HG02623 (cell line): ENCODE measurements at regions not wholly inside any gene's neighbourhood (a gene's known extent, or its start where the extent isn't known, plus 50 kb on each side); places are given as distances from the start of the nearest gene placed in this dataset.
A peak's percentile ranks its signal among the peaks of the same experiment; 100 is the strongest.
"Not testable (repeated sequence)": the region's sequence is repeated elsewhere in the genome, so short reads cannot be mapped to it uniquely, and the experiment has no call there.

Source experiments
- ATAC-seq: cut with Tn5 transposase; IDR thresholded peaks from one replicate; pipeline ENCODE4 v1.9.1; 2021; ENCODE audit warnings: moderate library complexity; ENCODE audit not compliant: unreplicated experiment

GRCh38 chr3:30457081-30457480, 149.3 kb upstream of the TGFBR2 start:
- ATAC-seq, result no peak

- no peak for ATAC-seq
Observed at GRCh38 chr3:30457726-30458125, 148.7 kb upstream of the TGFBR2 start.

GRCh38 chr3:30458376-30459171, 147.8 kb upstream of the TGFBR2 start:
- ATAC-seq, result no peak

DNA sequence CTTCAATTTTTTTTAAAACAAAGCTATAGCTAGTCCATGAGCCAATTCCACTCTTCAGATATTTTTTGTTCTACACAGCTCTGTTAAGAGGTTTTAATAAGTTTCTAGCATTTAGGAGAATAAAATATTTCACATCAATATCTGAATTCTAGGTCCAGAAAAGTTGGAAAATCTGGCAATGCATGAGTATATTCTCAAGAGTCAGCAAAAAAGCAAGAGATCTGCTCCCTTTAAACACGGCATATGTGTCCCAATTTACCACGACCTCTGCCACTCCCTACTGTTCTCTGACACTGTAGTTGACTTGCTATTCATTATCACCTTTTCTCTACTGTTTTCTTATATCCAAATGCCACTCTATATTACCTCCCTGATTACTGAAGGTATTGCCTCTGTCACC, 145.1 kb upstream of the TGFBR2 start:
- ATAC-seq, result no peak

GRCh38 chr3:30462721-30463470, 143.5 kb upstream of the TGFBR2 start:
- no peak for ATAC-seq

- no peak for ATAC-seq
Observed at GRCh38 chr3:30464381-30464780, 142.0 kb upstream of the TGFBR2 start.

DNA sequence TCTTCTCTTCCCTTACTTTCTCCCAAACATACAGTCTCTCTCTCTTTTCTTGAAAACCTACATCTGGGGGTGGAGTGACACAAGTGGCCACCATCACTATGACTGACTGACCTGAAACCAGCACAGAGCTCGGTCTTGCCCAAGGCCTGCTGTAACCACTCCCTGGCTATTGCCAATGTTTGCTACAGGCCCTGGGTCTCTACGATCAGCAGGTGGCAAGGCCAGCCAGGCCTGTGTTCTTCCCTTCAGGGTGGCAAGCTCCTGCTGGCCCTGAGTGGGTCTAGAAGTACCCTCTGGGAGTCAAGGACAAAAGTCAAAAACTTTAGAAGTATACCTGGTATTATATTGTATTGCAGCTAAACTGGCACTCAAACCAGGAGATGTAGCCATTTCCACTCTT, 140.9 kb upstream of the TGFBR2 start:
- no peak for ATAC-seq

- ATAC-seq, result no peak
Observed at GRCh38 chr3:30467596-30468238, 138.7 kb upstream of the TGFBR2 start.

- ATAC-seq, result no peak
Observed at GRCh38 chr3:30469133-30469532, 137.3 kb upstream of the TGFBR2 start.

GRCh38 chr3:30470496-30470895, 135.9 kb upstream of the TGFBR2 start:
- no peak for ATAC-seq

- no peak for ATAC-seq
Observed at GRCh38 chr3:30471066-30471465, 135.3 kb upstream of the TGFBR2 start.

GRCh38 chr3:30471796-30472489, 134.5 kb upstream of the TGFBR2 start:
- no peak for ATAC-seq

DNA sequence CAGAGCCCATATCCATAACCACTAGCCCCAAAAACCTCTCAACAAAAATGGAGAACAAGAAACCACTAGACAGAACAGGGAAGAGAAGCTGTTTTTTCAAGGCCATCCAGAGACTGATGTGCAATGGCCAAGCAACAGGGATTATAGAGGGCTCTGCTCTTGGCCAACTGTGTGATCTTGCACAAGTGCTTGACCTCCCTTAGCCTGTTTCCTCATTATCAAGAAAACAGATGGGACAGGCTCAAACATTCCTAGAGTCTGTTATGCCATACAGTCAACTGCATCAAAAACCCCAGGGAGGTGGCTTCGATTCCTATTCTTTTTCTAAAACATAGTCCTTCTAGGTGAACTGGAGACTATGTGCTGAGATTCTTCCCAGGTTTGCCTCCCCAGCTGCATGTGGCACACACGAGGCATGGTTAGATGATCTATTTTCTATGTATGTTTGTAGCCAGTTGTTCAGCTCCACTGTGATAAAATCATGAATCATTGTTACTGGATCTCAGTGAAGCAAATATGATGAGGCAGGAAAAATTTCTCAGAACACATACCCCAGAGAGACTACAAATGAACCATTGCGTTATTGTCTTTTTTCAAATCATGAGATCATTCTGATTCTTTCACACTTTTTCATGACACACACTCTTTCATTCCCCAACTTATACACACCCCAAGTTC, 132.9 kb upstream of the TGFBR2 start:
- no peak for ATAC-seq

DNA sequence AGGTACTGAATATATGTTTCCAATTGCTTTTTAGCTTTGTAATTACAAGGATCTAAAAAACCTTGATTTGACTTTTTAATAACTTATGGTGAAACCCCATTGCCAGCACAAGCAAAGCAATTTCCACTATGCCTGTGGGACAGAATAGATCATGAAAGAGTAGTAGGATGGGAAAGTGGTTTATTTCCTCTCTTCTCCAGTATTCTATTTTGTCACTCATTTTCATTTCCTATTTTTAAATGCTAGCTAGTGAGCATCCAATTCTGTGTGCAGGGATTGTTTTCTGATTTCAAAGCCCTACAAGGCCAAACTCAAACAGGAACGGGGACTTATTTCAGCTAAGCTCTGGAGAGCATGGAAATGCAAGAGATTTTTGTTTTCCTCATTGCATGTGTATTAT, 132.0 kb upstream of the TGFBR2 start:
- ATAC-seq, result no peak

GRCh38 chr3:30475038-30475808, 131.2 kb upstream of the TGFBR2 start:
- peak; percentile 88 for ATAC-seq

GRCh38 chr3:30475809-30476178, 130.6 kb upstream of the TGFBR2 start:
- no peak for ATAC-seq

GRCh38 chr3:30476368-30477084, 129.9 kb upstream of the TGFBR2 start:
- ATAC-seq, result no peak

DNA sequence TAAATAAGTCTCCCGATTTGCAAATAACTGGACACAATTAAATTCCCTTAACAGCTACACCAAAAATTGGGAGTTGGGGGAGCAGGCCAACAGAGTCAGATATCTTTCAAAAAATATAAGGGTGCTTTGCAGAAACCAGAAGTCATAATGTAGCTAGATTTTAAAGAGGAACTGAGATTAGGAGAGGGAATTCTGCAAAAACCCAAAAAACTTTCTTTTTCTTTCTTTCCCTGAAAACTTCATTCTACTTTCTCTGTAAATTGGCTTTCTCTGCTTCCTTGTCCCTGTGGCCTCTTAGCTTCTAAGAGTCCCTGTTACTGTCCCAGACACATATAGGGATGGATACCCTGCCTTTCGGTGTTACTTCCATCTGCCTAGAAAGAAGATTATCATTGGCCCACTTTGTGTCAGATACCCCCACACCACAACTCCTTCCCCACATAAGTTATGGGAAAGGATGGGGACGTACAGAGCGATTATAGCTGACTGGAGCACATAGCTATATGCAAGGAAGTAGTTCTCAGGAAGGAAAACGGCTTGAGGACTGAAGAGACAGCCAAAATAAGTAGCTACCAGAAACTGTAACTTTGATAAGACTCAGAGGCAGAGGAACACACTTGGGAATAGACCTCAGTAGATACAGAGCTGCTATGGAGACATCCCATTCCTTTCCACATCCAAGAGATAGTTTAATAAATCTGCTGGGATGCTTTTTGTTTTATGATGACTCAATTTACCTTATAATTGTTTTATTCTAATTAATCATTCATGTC, 129.1 kb upstream of the TGFBR2 start:
- no peak for ATAC-seq

DNA sequence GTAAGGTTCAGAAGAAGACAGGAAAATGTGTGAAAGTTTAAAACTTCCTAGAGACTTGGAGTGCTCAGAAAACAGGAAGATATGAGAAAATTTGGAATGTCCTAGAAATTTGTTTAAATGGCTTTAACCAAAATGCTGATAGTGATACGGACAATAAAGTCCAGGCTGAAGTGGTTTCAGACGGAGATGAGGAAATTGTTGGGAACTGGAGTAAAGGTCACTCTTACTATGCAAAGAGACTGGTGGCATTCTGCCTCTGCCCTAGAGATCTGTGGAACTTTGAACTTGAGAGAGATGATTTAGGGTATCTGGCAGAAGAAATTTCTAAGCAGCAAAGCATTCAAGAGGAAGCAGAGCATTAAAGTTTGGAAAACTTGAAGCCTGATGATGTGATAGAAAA, 126.7 kb upstream of the TGFBR2 start:
- ATAC-seq, result not testable (repeated sequence)
